Prostate gland (tissue), 2 donors: ENCODE measurements at regions not wholly inside any gene's neighbourhood (a gene's known extent, or its start where the extent isn't known, plus 50 kb on each side); places are given as distances from the start of the nearest gene placed in this dataset.

Source experiments
- POLR2A ChIP-seq: fragments of 450-650 bp; IDR thresholded peaks from one replicate; pipeline ENCODE4 v1.6.1; 2016; ENCODE audit warnings: antibody characterized with exemption, mild to moderate bottlenecking
- POLR2AphosphoS5 ChIP-seq: sonication (generic); formaldehyde crosslinking; IDR thresholded peaks from one replicate; pipeline ENCODE4 v1.6.1; 2017; ENCODE audit warnings: antibody characterized with exemption
- TF ChIP-seq, protein P1 (sequence below), 4 experiments: fragments of 200-600 bp in 2 of 4; fragments of 450-650 bp in 2 of 4; sonication (generic) in 2 of 4; IDR thresholded peaks; 1 replicate in 3 of 4; 2 replicates in 1 of 4; pipeline ENCODE4 v1.5.1; 2016 to 2019; ENCODE audit warnings: antibody characterized with exemption in 4 of 4, mild to moderate bottlenecking in 2 of 4, moderate library complexity in 2 of 4

DNA sequence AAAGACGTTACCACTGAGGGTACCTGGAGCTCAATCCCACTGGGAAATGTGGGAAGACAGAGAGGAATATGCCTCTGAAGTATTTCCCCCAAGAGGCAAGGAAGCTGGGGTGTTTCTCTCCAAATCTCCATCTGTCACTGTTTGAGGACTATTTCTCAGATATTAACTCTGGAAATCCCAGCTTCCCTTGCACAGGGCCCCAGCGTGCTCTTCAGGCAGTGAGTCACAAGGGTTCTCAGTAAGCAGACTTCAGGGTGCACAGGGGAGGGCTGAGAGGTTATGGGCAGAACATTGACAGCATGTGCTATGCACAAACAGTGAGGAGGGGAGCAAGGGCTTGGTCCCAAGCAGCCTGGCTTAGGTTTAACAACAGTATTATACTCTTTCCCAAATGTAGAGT lies 60.9 kb upstream of the EED start:
- TF ChIP-seq POLR2A (no peak), POLR2AphosphoS5 (no peak)
- TF ChIP-seq, protein P1, sequence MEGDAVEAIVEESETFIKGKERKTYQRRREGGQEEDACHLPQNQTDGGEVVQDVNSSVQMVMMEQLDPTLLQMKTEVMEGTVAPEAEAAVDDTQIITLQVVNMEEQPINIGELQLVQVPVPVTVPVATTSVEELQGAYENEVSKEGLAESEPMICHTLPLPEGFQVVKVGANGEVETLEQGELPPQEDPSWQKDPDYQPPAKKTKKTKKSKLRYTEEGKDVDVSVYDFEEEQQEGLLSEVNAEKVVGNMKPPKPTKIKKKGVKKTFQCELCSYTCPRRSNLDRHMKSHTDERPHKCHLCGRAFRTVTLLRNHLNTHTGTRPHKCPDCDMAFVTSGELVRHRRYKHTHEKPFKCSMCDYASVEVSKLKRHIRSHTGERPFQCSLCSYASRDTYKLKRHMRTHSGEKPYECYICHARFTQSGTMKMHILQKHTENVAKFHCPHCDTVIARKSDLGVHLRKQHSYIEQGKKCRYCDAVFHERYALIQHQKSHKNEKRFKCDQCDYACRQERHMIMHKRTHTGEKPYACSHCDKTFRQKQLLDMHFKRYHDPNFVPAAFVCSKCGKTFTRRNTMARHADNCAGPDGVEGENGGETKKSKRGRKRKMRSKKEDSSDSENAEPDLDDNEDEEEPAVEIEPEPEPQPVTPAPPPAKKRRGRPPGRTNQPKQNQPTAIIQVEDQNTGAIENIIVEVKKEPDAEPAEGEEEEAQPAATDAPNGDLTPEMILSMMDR (IDR thresholded peaks at IDR 0.05), result no peak
